Activated CD8-positive, alpha-beta T cell treated with anti-CD3 and anti-CD28 coated beads, Interleukin-2, amount 10 ng/mL, durations not matched to agents 7 days and 5 days (primary cell): ENCODE measurements at regions not wholly inside any gene's neighbourhood (a gene's known extent, or its start where the extent isn't known, plus 50 kb on each side); places are given as distances from the start of the nearest gene placed in this dataset.

Experiments
- ATAC-seq: fragments of 150-1000 bp; cut with Tn5 transposase; one replicate; pipeline ENCODE4 v1.10.0; 2021; ENCODE audit warnings: moderate library complexity
- CTCF ChIA-PET: fragments of 350-600 bp; sonication (Branson Sonifier 250); formaldehyde crosslinking; loops from one replicate; lab custom pipeline; 2021; ENCODE audit warnings: antibody characterized with exemption; lab: Charles Lee
- POLR2A ChIA-PET: fragments of 350-600 bp; sonication (Branson Sonifier 250); formaldehyde crosslinking; loops from one replicate; lab custom pipeline; 2021; ENCODE audit warnings: antibody characterized with exemption; lab: Charles Lee
- DNase-seq: peaks from one replicate; pipeline ENCODE4 v3.0.0-alpha.2; 2020
- H3K27ac Mint-ChIP-seq: one replicate; pipeline ENCODE4 v1.8.0; 2021; ENCODE audit warnings: mild to moderate bottlenecking, mixed read lengths
- H3K27me3 Mint-ChIP-seq: one replicate; pipeline ENCODE4 v1.8.0; 2021; ENCODE audit warnings: low read depth, mixed read lengths
- H3K36me3 Mint-ChIP-seq: one replicate; pipeline ENCODE4 v1.8.0; 2021; ENCODE audit warnings: low read depth, mixed read lengths
- H3K4me1 Mint-ChIP-seq: one replicate; pipeline ENCODE4 v1.8.0; 2021; ENCODE audit warnings: low read depth, mixed read lengths
- H3K4me3 Mint-ChIP-seq: one replicate; pipeline ENCODE4 v1.8.0; 2021; ENCODE audit warnings: mild to moderate bottlenecking, mixed read lengths
- H3K9me3 Mint-ChIP-seq: one replicate; pipeline ENCODE4 v1.8.0; 2022; ENCODE audit warnings: mixed read lengths; ENCODE audit not compliant: insufficient read depth

DNA sequence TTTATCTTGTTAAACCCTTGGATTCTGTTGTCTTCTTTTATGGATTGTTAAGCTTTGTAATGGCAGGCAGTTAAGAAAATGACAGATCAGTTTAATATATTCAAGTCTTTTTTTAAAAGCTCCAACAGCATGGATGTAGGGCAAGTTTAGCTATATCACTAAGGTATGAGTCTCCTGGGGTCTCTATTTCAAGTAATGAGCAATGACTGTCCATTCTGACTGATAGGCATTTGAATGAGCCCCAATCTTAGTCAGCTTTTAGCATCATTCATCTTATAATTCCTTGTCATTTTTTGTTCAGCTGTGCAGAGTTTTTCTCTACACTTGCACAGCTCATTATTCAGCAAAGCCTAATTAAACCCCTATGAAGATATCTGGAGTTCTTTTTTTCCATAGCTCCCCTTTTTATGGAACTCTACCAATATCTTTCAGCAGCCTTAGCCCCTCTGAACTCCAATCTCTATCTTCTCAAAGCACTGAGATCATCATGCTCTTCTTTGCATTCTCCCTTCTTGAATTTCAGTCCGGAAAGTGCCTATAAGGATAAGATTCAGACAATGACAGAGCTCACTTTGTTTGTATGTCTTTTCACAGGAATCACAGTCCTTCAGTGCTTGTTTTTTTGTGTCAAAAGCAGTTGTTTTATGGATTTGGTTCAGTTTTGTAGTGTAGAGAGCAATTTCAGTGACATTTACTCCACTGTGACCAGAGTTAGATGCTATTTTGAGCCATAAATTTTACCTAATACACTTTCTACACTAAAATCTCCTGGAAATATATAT lies 97.2 kb upstream of the DOK5 start:
- ATAC-seq (no peak), DNase-seq (no peak)
- Mint-ChIP-seq H3K9me3 (no peaks in the 10 kb centered on the region), H3K4me3 (no peak overlapping the region), H3K27ac (no peak overlapping the region), H3K27me3 (peaks cover 2% of the 10 kb centered on the region), H3K4me1 (no peaks in the 10 kb centered on the region), H3K36me3 (no peaks in the 10 kb centered on the region)
- ChIA-PET CTCF (interaction anchor here (0.7 kb wide), 1 partner anchor 10 kb away, joined by 3 read pairs; no protein-coding TSS in a partner anchor), POLR2A (no interaction called here)

DNA sequence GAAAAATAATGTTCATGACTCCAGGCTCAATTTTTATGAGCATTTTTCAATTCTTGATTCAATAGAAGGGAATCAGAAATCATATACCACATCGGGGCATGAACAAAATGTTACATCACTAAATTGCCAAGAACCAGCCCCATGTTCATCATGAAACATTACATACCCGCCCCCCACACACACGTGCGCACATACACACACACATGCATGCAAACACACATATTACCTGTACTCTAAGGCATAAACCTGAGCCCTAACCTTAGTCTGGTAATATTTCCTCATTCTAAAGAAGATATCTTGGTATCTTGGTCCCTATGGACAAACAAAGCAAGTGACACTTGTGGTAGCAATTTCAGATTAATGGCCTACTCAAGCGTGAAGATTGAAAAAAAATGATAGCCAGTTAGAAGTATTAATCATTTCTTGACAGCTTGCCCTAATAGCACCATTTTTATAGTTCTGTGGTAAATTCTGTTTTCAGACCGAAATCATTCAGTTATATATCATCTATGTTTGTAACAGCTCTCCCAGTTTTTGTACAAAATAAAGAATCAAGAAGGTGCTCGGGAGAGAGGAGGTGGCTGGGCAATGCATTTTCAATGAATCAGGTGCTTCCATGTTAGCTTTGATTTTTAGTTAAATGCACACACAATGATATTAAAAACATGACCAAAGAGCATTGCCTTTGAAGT lies 95.4 kb upstream of the DOK5 start:
- no peak for DNase-seq
- no peaks in the 10 kb centered on the region for H3K36me3 Mint-ChIP-seq
- ATAC-seq = no peak
- H3K9me3 Mint-ChIP-seq = no peaks in the 10 kb centered on the region
- no peaks in the 10 kb centered on the region for H3K4me1 Mint-ChIP-seq
- H3K4me3 Mint-ChIP-seq = no peak overlapping the region
- H3K27me3 Mint-ChIP-seq = peaks cover 2% of the 10 kb centered on the region
- ChIA-PET POLR2A (no interaction called here), CTCF (no interaction called here)
- H3K27ac Mint-ChIP-seq = no peak overlapping the region

DNA sequence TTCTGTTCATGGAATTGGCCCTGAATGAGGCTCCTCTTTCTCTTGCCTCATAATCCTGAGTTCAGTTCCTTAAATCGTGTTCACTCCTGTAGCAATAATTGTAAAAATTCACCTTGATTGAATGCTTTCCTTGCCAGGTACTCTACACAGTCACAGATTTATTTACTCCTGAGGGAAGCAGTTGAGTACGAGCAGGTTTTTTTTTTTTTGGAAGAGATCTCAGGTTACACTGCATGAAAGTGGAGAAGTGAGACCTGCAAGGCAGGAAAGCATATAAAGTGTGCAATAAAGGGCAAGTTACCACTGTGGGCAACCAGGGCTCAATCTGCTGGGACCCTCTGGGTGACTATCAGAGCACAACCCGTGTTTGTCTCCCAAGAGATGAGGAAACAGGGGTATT lies 93.0 kb upstream of the DOK5 start:
- POLR2A ChIA-PET = no interaction called here
- H3K4me3 Mint-ChIP-seq = no peak overlapping the region
- H3K27ac Mint-ChIP-seq = no peak overlapping the region
- ATAC-seq = no peak
- no peaks in the 10 kb centered on the region for H3K4me1 Mint-ChIP-seq
- DNase-seq = no peak
- CTCF ChIA-PET = no interaction called here
- no peaks in the 10 kb centered on the region for H3K9me3 Mint-ChIP-seq
- H3K27me3 Mint-ChIP-seq = peaks cover 2% of the 10 kb centered on the region
- no peaks in the 10 kb centered on the region for H3K36me3 Mint-ChIP-seq

DNA sequence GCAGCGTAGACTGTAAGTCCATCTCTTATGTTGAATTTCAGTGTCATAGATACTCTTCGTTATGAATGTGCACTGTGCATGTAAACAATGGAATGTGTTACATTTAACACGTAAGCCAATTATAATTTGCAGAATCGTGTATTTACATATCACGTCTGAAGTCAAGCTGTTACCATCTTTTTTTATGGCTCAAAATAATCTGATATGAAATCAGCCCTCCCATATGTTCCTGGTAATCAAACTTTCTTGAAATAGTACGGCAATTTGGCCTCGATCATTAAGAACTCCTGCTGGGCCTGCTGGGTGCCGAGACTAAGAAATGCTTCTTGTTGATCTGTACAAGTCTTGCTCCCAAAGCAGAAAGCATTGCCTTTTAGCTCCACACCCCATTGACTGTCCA lies 89.6 kb upstream of the DOK5 start:
- CTCF ChIA-PET = no interaction called here
- Mint-ChIP-seq H3K27ac (no peak overlapping the region), H3K4me3 (no peak overlapping the region), H3K36me3 (no peaks in the 10 kb centered on the region), H3K9me3 (no peaks in the 10 kb centered on the region), H3K27me3 (no peaks in the 10 kb centered on the region), H3K4me1 (no peaks in the 10 kb centered on the region)
- ATAC-seq (no peak), DNase-seq (no peak)
- POLR2A ChIA-PET = no interaction called here

DNA sequence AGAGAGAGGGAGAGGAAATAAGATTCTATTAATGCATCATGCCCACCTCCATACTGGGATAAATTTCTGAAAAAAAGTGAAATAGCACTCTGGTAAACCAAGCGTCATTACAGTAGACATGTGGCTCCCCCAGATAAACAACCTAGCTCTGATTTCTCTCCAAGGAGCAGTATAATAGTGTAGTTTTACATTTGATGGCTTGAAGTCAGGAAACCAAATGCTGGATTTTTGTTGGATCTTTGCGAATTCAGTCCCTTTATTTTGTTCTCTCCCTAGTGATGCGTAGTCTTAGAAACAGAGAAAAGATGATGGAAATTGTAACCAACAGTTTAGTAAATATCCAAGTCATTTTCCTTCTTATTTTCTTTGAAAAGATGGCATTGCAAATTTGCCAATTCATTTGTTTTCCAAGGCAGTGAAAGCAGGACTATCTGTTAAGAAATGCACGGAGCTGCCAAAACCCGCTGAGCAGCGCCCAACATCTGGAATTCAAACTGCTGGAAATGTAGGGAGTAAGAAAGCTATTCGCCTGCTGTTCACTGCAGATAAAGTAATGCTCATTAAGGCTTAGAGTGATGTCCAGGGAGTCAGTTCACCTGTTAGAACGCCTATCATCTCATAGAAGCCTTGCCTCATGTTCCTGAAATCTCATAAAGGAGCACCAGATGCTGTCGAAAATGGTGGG lies 85.7 kb upstream of the DOK5 start:
- no peaks in the 10 kb centered on the region for H3K9me3 Mint-ChIP-seq
- no peaks in the 10 kb centered on the region for H3K36me3 Mint-ChIP-seq
- no peaks in the 10 kb centered on the region for H3K4me1 Mint-ChIP-seq
- POLR2A ChIA-PET = no interaction called here
- H3K27me3 Mint-ChIP-seq = no peaks in the 10 kb centered on the region
- ATAC-seq (no peak), DNase-seq (no peak)
- no peak overlapping the region for H3K27ac Mint-ChIP-seq
- no peak overlapping the region for H3K4me3 Mint-ChIP-seq
- CTCF ChIA-PET = no interaction called here

DNA sequence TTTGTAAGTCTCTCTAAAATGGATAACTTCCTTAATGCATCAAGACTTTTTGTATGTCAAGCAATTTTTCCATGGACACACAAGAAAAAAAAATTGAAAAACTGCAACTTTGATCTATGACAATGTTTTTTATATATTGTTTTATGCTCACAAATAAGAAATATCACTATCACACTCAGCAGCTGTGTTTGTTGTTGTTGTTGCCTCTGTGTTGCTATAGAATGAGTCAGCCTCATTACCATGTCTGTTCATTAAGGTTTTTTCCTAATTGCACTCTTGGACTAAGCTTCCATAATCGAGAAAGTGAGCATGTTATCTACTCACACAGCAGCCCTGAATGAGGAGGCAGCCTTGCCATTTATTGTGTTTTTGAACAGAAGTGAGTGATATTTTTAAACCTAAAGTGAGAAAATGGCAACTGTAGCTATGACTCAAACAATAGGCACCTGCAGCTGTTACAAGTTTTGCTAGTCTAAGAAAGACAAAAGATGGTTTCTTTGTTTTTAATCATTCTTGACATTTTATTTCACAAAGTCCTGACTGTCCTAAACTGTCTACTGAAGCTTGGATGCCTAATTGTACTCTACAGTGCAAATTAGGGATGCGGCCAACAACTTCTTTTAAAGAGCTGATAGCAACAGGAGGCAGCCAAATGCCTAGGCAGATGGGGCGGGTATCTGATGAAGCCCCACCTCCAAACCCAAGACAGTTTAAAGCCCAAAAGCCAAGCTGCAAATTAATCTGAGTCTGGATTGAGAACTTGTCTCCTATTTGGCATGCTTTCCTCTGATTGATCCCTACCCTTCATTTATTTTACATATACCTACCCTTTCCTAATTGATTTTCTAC lies 77.9 kb upstream of the DOK5 start:
- no peak for DNase-seq
- no peak overlapping the region for H3K4me3 Mint-ChIP-seq
- H3K36me3 Mint-ChIP-seq = no peaks in the 10 kb centered on the region
- H3K9me3 Mint-ChIP-seq = no peaks in the 10 kb centered on the region
- ChIA-PET CTCF (no interaction called here), POLR2A (no interaction called here)
- no peak overlapping the region for H3K27ac Mint-ChIP-seq
- H3K27me3 Mint-ChIP-seq = no peaks in the 10 kb centered on the region
- H3K4me1 Mint-ChIP-seq = no peaks in the 10 kb centered on the region
- ATAC-seq = no peak

DNA sequence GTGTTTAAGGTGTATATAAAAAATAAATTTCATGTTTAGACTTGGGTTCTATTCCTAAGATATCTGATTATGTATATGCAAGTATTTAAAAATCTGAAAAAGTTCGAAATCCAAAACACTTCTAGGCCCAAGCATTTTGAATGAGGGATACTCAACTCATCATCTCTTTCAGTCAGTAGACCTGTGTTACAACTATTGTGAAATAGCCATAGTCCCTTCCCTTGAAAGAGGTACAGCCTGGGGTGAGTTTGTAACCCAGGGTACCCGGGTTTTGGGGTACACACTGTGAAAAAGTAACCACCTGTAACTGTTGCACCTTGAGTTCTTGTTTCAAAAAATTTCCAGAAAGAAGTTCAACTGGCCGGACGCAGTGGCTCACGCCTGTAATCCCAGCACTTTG lies 76.6 kb upstream of the DOK5 start:
- ATAC-seq (no peak), DNase-seq (no peak)
- ChIA-PET POLR2A (no interaction called here), CTCF (no interaction called here)
- Mint-ChIP-seq H3K9me3 (no peaks in the 10 kb centered on the region), H3K4me3 (no peak overlapping the region), H3K36me3 (no peaks in the 10 kb centered on the region), H3K4me1 (no peaks in the 10 kb centered on the region), H3K27me3 (no peaks in the 10 kb centered on the region), H3K27ac (no peak overlapping the region)

DNA sequence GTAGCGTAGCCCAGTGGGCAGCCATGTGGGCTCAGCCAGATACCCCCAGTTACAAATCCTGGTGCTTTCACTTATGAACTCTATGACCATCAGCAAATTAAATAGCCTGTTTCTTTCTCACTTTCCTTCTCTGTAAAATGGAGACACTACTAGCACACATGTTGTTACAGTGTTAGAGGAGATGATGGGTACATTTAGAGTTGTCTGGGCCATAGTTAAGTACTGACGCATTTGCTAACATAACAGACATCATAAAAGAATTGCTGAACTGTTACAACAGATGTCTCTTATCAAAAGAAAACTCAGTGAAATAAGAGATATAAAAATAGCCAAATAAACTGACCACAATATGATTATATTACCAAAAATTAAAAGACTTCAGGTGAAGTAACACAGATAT lies 69.9 kb upstream of the DOK5 start:
- ChIA-PET CTCF (no interaction called here), POLR2A (no interaction called here)
- peaks cover 5% of the 10 kb centered on the region for H3K27me3 Mint-ChIP-seq
- no peak overlapping the region for H3K27ac Mint-ChIP-seq
- no peaks in the 10 kb centered on the region for H3K36me3 Mint-ChIP-seq
- no peak overlapping the region for H3K4me3 Mint-ChIP-seq
- DNase-seq = no peak
- no peaks in the 10 kb centered on the region for H3K4me1 Mint-ChIP-seq
- no peaks in the 10 kb centered on the region for H3K9me3 Mint-ChIP-seq
- no peak for ATAC-seq

DNA sequence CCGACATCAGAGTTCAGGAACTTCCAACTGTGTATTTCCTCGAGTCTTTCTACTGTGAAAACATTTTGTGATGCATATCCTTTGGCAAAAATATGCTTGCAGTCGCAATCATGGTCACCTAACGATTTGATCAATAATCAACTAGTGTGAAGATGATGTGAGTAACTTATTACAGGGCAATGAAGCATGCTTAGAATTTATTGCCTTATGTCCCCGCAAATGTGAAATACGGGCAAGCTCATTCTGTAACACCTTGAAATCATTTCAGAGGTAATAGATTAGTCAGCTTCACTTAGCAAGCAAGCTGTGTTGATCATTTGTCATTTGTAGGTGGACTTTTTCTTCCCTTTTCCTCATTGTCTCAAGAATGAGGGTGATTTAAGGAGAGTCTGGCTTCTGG lies 67.9 kb upstream of the DOK5 start:
- CTCF ChIA-PET = no interaction called here
- Mint-ChIP-seq H3K9me3 (no peaks in the 10 kb centered on the region), H3K27me3 (peaks cover 5% of the 10 kb centered on the region), H3K36me3 (no peaks in the 10 kb centered on the region), H3K4me1 (no peaks in the 10 kb centered on the region), H3K4me3 (no peak overlapping the region), H3K27ac (no peak overlapping the region)
- no peak for ATAC-seq
- DNase-seq = no peak
- POLR2A ChIA-PET = no interaction called here

DNA sequence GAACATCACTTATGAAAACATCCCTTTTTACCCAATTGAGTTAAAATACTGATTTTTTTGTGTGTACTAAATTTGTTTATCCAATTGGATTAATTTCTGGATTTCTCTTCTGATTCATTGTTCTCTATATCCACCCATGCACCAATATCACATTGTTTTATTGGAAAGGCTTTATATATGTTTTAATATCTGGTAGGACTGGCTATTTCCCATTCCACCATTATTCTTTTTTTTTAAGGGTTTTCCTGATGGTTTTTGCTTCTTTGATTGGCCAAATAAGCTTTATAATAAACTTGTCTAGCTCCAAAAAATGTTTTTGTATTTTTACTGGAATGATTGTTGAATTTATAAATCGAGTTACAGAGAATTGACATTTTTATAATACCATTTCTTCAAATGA lies 59.4 kb upstream of the DOK5 start:
- Mint-ChIP-seq H3K36me3 (no peaks in the 10 kb centered on the region), H3K4me3 (no peak overlapping the region), H3K27me3 (no peaks in the 10 kb centered on the region), H3K27ac (no peak overlapping the region), H3K4me1 (no peaks in the 10 kb centered on the region), H3K9me3 (no peaks in the 10 kb centered on the region)
- CTCF ChIA-PET = no interaction called here
- POLR2A ChIA-PET = no interaction called here
- no peak for ATAC-seq
- DNase-seq = no peak

DNA sequence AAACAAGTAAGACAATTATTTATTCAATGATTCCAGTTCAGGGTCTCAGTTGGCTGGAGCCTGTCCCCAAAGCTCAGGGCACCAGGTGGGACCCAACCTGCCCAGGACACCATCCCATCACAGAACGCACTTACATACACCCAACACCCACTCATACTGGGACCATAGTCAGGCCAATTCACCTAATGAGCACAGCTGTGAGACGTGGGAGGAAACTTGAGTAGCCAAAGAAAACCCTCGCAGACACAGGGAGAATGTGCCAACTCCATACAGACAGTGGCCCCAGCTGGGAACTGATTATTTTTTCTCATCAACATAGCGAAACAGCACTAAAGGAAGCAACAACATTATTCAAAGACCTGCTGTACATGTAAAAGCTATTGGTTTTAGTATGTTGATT lies 58.6 kb upstream of the DOK5 start:
- no peak for ATAC-seq
- no peaks in the 10 kb centered on the region for H3K9me3 Mint-ChIP-seq
- H3K27me3 Mint-ChIP-seq = no peaks in the 10 kb centered on the region
- H3K4me3 Mint-ChIP-seq = no peak overlapping the region
- H3K27ac Mint-ChIP-seq = no peak overlapping the region
- CTCF ChIA-PET = no interaction called here
- DNase-seq = no peak
- H3K36me3 Mint-ChIP-seq = no peaks in the 10 kb centered on the region
- H3K4me1 Mint-ChIP-seq = no peaks in the 10 kb centered on the region
- POLR2A ChIA-PET = no interaction called here

DNA sequence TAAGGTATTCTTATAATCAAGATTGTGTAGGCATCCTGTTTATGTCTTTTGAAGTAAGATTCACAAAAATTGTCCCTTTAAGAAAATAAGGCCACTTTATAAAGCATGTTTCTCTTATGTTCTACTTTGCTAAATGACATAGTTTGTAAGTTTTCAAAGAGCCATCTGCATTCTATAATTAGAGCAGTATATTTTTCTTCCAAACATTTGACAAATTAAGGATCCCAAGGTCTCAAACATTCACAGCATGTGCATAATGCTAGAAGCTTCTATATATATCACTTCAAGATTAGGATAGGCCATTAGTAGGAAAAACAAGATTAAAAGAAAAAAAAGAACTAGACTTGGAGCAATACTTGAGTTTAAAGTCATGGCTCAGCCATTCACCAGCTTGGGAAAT lies 55.9 kb upstream of the DOK5 start:
- H3K4me1 Mint-ChIP-seq = no peaks in the 10 kb centered on the region
- ATAC-seq = no peak
- no peaks in the 10 kb centered on the region for H3K36me3 Mint-ChIP-seq
- no peak overlapping the region for H3K4me3 Mint-ChIP-seq
- no peak overlapping the region for H3K27ac Mint-ChIP-seq
- no peaks in the 10 kb centered on the region for H3K27me3 Mint-ChIP-seq
- POLR2A ChIA-PET = no interaction called here
- no peaks in the 10 kb centered on the region for H3K9me3 Mint-ChIP-seq
- CTCF ChIA-PET = no interaction called here
- DNase-seq = no peak
